ENCODE measurements at regions not wholly inside any gene's neighbourhood (a gene's known extent, or its start where the extent isn't known, plus 50 kb on each side); places are given as distances from the start of the nearest gene placed in this dataset.

- no peak for TF ChIP-seq CTCF (IDR thresholded peaks at IDR 0.05; ENCODE audit: low read depth, low read length)
Observed at GRCh38 chr3:152559246-152559645, 275.7 kb upstream of the P2RY1 start.

GRCh38 chr3:152564459-152564858 is 270.5 kb upstream of the P2RY1 start:
- no peaks in the 10 kb centered on the region for H3K4me1 ChIP-seq
- H3K9me3 ChIP-seq: no peaks in the 10 kb centered on the region
- H3K4me3 ChIP-seq (ENCODE audit: low read depth, low read length): no peak overlapping the region
- DNase-seq: no peak
- H3K27me3 ChIP-seq: no peaks in the 10 kb centered on the region
- no peaks in the 10 kb centered on the region for H3K36me3 ChIP-seq
- no peak for TF ChIP-seq CTCF (IDR thresholded peaks at IDR 0.05; ENCODE audit: low read depth, low read length)

More at GRCh38 chr3:152559246-152559645, 275.7 kb upstream of the P2RY1 start:
- H3K4me3 ChIP-seq (ENCODE audit: low read depth, low read length): no peak overlapping the region
- H3K36me3 ChIP-seq: no peaks in the 10 kb centered on the region
- no peak for DNase-seq
- no peaks in the 10 kb centered on the region for H3K9me3 ChIP-seq
- H3K4me1 ChIP-seq: no peaks in the 10 kb centered on the region
- no peaks in the 10 kb centered on the region for H3K27me3 ChIP-seq

- peak; percentile 67 for TF ChIP-seq CTCF (IDR thresholded peaks at IDR 0.05; ENCODE audit: low read depth, low read length)
Observed at GRCh38 chr3:152574461-152575079, 260.4 kb upstream of the P2RY1 start.

GRCh38 chr3:152578769-152579168 is 256.2 kb upstream of the P2RY1 start:
- Histone ChIP-seq H3K4me3 (ENCODE audit: low read depth, low read length) (no peak overlapping the region), H3K27me3 (no peaks in the 10 kb centered on the region), H3K9me3 (no peaks in the 10 kb centered on the region), H3K4me1 (no peaks in the 10 kb centered on the region), H3K36me3 (no peaks in the 10 kb centered on the region)
- no peak for DNase-seq
- no peak for TF ChIP-seq CTCF (IDR thresholded peaks at IDR 0.05; ENCODE audit: low read depth, low read length)

More at GRCh38 chr3:152574461-152575079, 260.4 kb upstream of the P2RY1 start:
- no peaks in the 10 kb centered on the region for H3K4me1 ChIP-seq
- DNase-seq: peak; percentile 52
- H3K27me3 ChIP-seq: peaks cover 12% of the 10 kb centered on the region; the same call in 1 of the 2 replicates
- no peak overlapping the region for H3K4me3 ChIP-seq (ENCODE audit: low read depth, low read length)
- H3K36me3 ChIP-seq: no peaks in the 10 kb centered on the region
- H3K9me3 ChIP-seq: no peaks in the 10 kb centered on the region

- DNase-seq: no peak
- no peaks in the 10 kb centered on the region for H3K27me3 ChIP-seq
- no peaks in the 10 kb centered on the region for H3K36me3 ChIP-seq
- no peaks in the 10 kb centered on the region for H3K9me3 ChIP-seq
- H3K4me3 ChIP-seq (ENCODE audit: low read depth, low read length): no peak overlapping the region
- H3K4me1 ChIP-seq: no peaks in the 10 kb centered on the region
- no peak for TF ChIP-seq CTCF (IDR thresholded peaks at IDR 0.05; ENCODE audit: low read depth, low read length)
Observed at GRCh38 chr3:152581951-152582350, 253.0 kb upstream of the P2RY1 start.

GRCh38 chr3:152583963-152584362 is 251.0 kb upstream of the P2RY1 start:
- Histone ChIP-seq H3K27me3 (no peaks in the 10 kb centered on the region), H3K36me3 (no peaks in the 10 kb centered on the region), H3K4me3 (ENCODE audit: low read depth, low read length) (no peak overlapping the region), H3K9me3 (no peaks in the 10 kb centered on the region), H3K4me1 (no peaks in the 10 kb centered on the region)
- no peak for TF ChIP-seq CTCF (IDR thresholded peaks at IDR 0.05; ENCODE audit: low read depth, low read length)
- no peak for DNase-seq
